Sigmoid colon (tissue), 6 donors: ENCODE measurements at regions not wholly inside any gene's neighbourhood (a gene's known extent, or its start where the extent isn't known, plus 50 kb on each side); places are given as distances from the start of the nearest gene placed in this dataset.

Experiments used
- DNase-seq: peaks from one replicate; pipeline ENCODE4 v3.0.0-alpha.2; 2019
- H3K27ac ChIP-seq, 4 donors: fragments of 200-600 bp; sonication (generic); one replicate each; pipeline ENCODE4 v1.5.1; 2016 to 2019; ENCODE audit warnings: mild to moderate bottlenecking in 1 of 4
- H3K27me3 ChIP-seq, 3 donors: fragments of 200-600 bp; sonication (generic); one replicate each; pipeline ENCODE4 v1.5.1; 2019; ENCODE audit warnings: mild to moderate bottlenecking in 1 of 3
- H3K36me3 ChIP-seq, 4 donors: fragments of 200-600 bp; sonication (generic); one replicate each; pipeline ENCODE4 v1.5.1; 2016 to 2019
- H3K4me1 ChIP-seq, 4 donors: fragments of 200-600 bp; sonication (generic); one replicate each; pipeline ENCODE4 v1.5.1; 2017 to 2019
- H3K4me3 ChIP-seq, 4 donors: fragments of 200-600 bp; sonication (generic); one replicate each; pipeline ENCODE4 v1.5.1; 2017 to 2019; ENCODE audit warnings: mild to moderate bottlenecking in 2 of 4, moderate library complexity in 1 of 4
- H3K9me3 ChIP-seq, 4 donors: fragments of 200-600 bp in 3 of 4; sonication (generic) in 3 of 4; one replicate each; pipeline versions ENCODE4 v1.5.1 to v1.6.1; 2013 to 2019
- CTCF ChIP-seq, 4 experiments: fragments of 450-650 bp in 3 of 4; fragments of 200-600 bp in 1 of 4; IDR thresholded peaks; one replicate each; pipeline ENCODE4 v1.5.1; 2016 to 2019; ENCODE audit warnings: antibody characterized with exemption in 4 of 4, mild to moderate bottlenecking in 3 of 4, moderate library complexity in 2 of 4
- EP300 ChIP-seq, 4 donors: sonication (generic); formaldehyde crosslinking; IDR thresholded peaks; one replicate each; pipeline ENCODE4 v1.6.1; 2017; ENCODE audit warnings: antibody characterized with exemption in 4 of 4
- POLR2A ChIP-seq, 2 donors: fragments of 450-650 bp; IDR thresholded peaks; one replicate each; pipeline ENCODE4 v1.6.1; 2016; ENCODE audit warnings: antibody characterized with exemption in 2 of 2, mild to moderate bottlenecking in 2 of 2, moderate library complexity in 2 of 2
- POLR2AphosphoS5 ChIP-seq, 4 donors: sonication (generic); formaldehyde crosslinking; IDR thresholded peaks; one replicate each; pipeline ENCODE4 v1.6.1; 2017; ENCODE audit warnings: antibody characterized with exemption in 4 of 4
- WGBS, 2 donors: extraction: QIAGEN DNeasy Blood & Tissue Kit; methylation state at CpG; one replicate each; pipeline ENCODE4 v1.1.7; 2013; 5-methylcytosine and 5-hydroxymethylcytosine counted together
- intact Hi-C: fragments of 100-400 bp; cut with DNase I; formaldehyde crosslinking; loops from one replicate; pipeline ENCODE4 v1.15.1; 2023
- donor health status: healthy with polysubstance abuse.
- donor health status: healthy.

GRCh38 chr12:119255314-119255713, 76.6 kb downstream of the HSPB8 start:
- Histone ChIP-seq H3K4me3 (no peak overlapping the region), H3K36me3 (no peaks in the 10 kb centered on the region), H3K4me1 (no peaks in the 10 kb centered on the region), H3K27ac (no peak overlapping the region), H3K9me3 (peaks cover 0 to 3% (median 0%) of the 10 kb centered on the region in 4 donors), H3K27me3 (no peaks in the 10 kb centered on the region)
- WGBS, 2 donors = 74 to 79% methylated on average over 4 of the region's 4 CpGs
- no peak for TF ChIP-seq CTCF (IDR thresholded peaks at IDR 0.05)
- no peak for TF ChIP-seq POLR2AphosphoS5 (IDR thresholded peaks at IDR 0.05)
- no peak for TF ChIP-seq EP300 (IDR thresholded peaks at IDR 0.05)
- TF ChIP-seq POLR2A (IDR thresholded peaks at IDR 0.05) = no peak
- intact Hi-C loops = no loop called here
- no peak for DNase-seq

GRCh38 chr12:119258149-119258548, 76.4 kb upstream of the CCDC60 start:
- no peak for DNase-seq
- Histone ChIP-seq H3K4me1 (no peaks in the 10 kb centered on the region), H3K27me3 (no peaks in the 10 kb centered on the region), H3K27ac (no peak overlapping the region), H3K36me3 (no peaks in the 10 kb centered on the region), H3K9me3 (no peaks in the 10 kb centered on the region), H3K4me3 (no peak overlapping the region)
- whole genome bisulfite sequencing, 2 donors = 34 to 70% methylated on average over 7 of the region's 7 CpGs
- no peak for TF ChIP-seq POLR2A (IDR thresholded peaks at IDR 0.05)
- TF ChIP-seq POLR2AphosphoS5 (IDR thresholded peaks at IDR 0.05) = no peak
- TF ChIP-seq CTCF (IDR thresholded peaks at IDR 0.05) = no peak
- no peak for TF ChIP-seq EP300 (IDR thresholded peaks at IDR 0.05)
- intact Hi-C loops = no loop called here

- Histone ChIP-seq H3K9me3 (no peaks in the 10 kb centered on the region), H3K4me3 (no peak overlapping the region), H3K27ac (no peak overlapping the region), H3K36me3 (no peaks in the 10 kb centered on the region), H3K4me1 (no peaks in the 10 kb centered on the region), H3K27me3 (no peaks in the 10 kb centered on the region)
- WGBS, 2 donors = 64 to 77% methylated on average over 4 of the region's 4 CpGs
- intact Hi-C loops = no loop called here
- no peak for TF ChIP-seq POLR2A (IDR thresholded peaks at IDR 0.05)
- TF ChIP-seq CTCF (IDR thresholded peaks at IDR 0.05) = no peak
- TF ChIP-seq POLR2AphosphoS5 (IDR thresholded peaks at IDR 0.05) = no peak
- TF ChIP-seq EP300 (IDR thresholded peaks at IDR 0.05) = no peak
- DNase-seq = no peak
Measured at GRCh38 chr12:119258556-119258955, 76.0 kb upstream of the CCDC60 start.

- Histone ChIP-seq H3K36me3 (no peaks in the 10 kb centered on the region), H3K9me3 (no peaks in the 10 kb centered on the region), H3K27me3 (no peaks in the 10 kb centered on the region), H3K27ac (no peak overlapping the region), H3K4me3 (no peak overlapping the region), H3K4me1 (no peaks in the 10 kb centered on the region)
- intact Hi-C loops = no loop called here
- TF ChIP-seq POLR2AphosphoS5 (IDR thresholded peaks at IDR 0.05) (no peak), CTCF (IDR thresholded peaks at IDR 0.05) (no peak), EP300 (IDR thresholded peaks at IDR 0.05) (no peak), POLR2A (IDR thresholded peaks at IDR 0.05) (no peak)
- DNase-seq = no peak
- WGBS, 2 donors = 22 to 46% methylated on average over 4 of the region's 4 CpGs
Measured at GRCh38 chr12:119259484-119259883, 75.0 kb upstream of the CCDC60 start.

GRCh38 chr12:119262388-119262787, 72.1 kb upstream of the CCDC60 start:
- H3K4me3 ChIP-seq = no peak overlapping the region
- no peak overlapping the region for H3K27ac ChIP-seq
- WGBS, 2 donors = 62 to 79% methylated on average over 2 of the region's 2 CpGs
- no peaks in the 10 kb centered on the region for H3K36me3 ChIP-seq
- H3K9me3 ChIP-seq = no peaks in the 10 kb centered on the region
- TF ChIP-seq POLR2AphosphoS5 (IDR thresholded peaks at IDR 0.05) = no peak
- TF ChIP-seq POLR2A (IDR thresholded peaks at IDR 0.05) = no peak
- TF ChIP-seq CTCF (IDR thresholded peaks at IDR 0.05) = no peak
- TF ChIP-seq EP300 (IDR thresholded peaks at IDR 0.05) = no peak
- DNase-seq = no peak
- no peaks in the 10 kb centered on the region for H3K27me3 ChIP-seq
- no peaks in the 10 kb centered on the region for H3K4me1 ChIP-seq
- intact Hi-C loops = no loop called here
